ENCODE measurements at regions not wholly inside any gene's neighbourhood (a gene's known extent, or its start where the extent isn't known, plus 50 kb on each side); places are given as distances from the start of the nearest gene placed in this dataset.

DNA sequence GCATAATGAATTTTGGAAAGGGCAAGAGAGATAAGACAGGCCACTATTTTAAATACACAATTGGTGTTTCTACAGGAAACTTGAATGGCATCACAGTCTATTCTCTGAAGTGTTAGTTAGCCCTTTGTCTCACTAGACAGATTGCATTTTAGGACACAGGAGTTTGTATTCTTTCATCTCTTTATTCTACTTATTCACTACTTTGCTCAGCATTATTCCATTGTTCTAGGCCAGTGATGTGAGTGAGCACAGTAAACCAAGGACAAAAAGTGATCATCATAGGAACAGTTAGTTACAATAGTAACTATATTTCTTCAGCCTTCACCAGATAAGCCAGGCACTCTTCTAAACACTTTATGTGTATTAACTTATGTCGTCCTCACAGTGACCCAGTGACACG lies 150.2 kb upstream of the SLCO3A1 start:
- Histone ChIP-seq H3K27me3 (ENCODE audit: low read length) (no peaks in the 10 kb centered on the region), H3K79me2 (ENCODE audit: insufficient read depth, low read length) (no peaks in the 10 kb centered on the region), H3K4me2 (ENCODE audit: low read depth, low read length, poor library complexity, severe bottlenecking) (no peak overlapping the region), H3K9me3 (ENCODE audit: insufficient read depth, low read length) (no peaks in the 10 kb centered on the region), H3K9ac (ENCODE audit: low read length) (no peak overlapping the region), H3K4me3 (ENCODE audit: insufficient read depth, low read length, poor library complexity, severe bottlenecking) (no peak overlapping the region), H3K27ac (ENCODE audit: low read depth, low read length) (no peak overlapping the region), H3K9me2 (replicated peaks; ENCODE audit: insufficient read depth, low read length) (no peaks in the 10 kb centered on the region), H3K36me3 (ENCODE audit: low read length) (no peaks in the 10 kb centered on the region), H3F3A (ENCODE audit: insufficient read depth) (no peaks in the 10 kb centered on the region), H2AFZ (ENCODE audit: low read depth, low read length, severe bottlenecking) (no peak overlapping the region), H4K20me1 (ENCODE audit: low read depth, low read length) (no peaks in the 10 kb centered on the region)
- no peak for TF ChIP-seq EZH2phosphoT487 (conservative IDR thresholded peaks at IDR 0.05; ENCODE audit: low read length)
- TF ChIP-seq CTCF (IDR thresholded peaks at IDR 0.05; ENCODE audit: insufficient read depth, low read length, poor library complexity, severe bottlenecking) = no peak

GRCh38 chr15:91704343-91704742 lies 149.2 kb upstream of the SLCO3A1 start:
- Histone ChIP-seq H3K79me2 (ENCODE audit: insufficient read depth, low read length) (no peaks in the 10 kb centered on the region), H3K9ac (ENCODE audit: low read length) (no peak overlapping the region), H3K9me3 (ENCODE audit: insufficient read depth, low read length) (no peaks in the 10 kb centered on the region), H3K9me2 (replicated peaks; ENCODE audit: insufficient read depth, low read length) (no peaks in the 10 kb centered on the region), H3K4me3 (ENCODE audit: insufficient read depth, low read length, poor library complexity, severe bottlenecking) (no peak overlapping the region), H2AFZ (ENCODE audit: low read depth, low read length, severe bottlenecking) (no peak overlapping the region), H4K20me1 (ENCODE audit: low read depth, low read length) (no peaks in the 10 kb centered on the region), H3K27ac (ENCODE audit: low read depth, low read length) (no peak overlapping the region), H3K36me3 (ENCODE audit: low read length) (no peaks in the 10 kb centered on the region), H3F3A (ENCODE audit: insufficient read depth) (no peaks in the 10 kb centered on the region), H3K4me2 (ENCODE audit: low read depth, low read length, poor library complexity, severe bottlenecking) (no peak overlapping the region), H3K27me3 (ENCODE audit: low read length) (no peaks in the 10 kb centered on the region)
- TF ChIP-seq EZH2phosphoT487 (conservative IDR thresholded peaks at IDR 0.05; ENCODE audit: low read length) (no peak), CTCF (IDR thresholded peaks at IDR 0.05; ENCODE audit: insufficient read depth, low read length, poor library complexity, severe bottlenecking) (no peak)

- no peaks in the 10 kb centered on the region for H3F3A ChIP-seq (ENCODE audit: insufficient read depth)
- H3K27me3 ChIP-seq (ENCODE audit: low read length) = no peaks in the 10 kb centered on the region
- H3K9me3 ChIP-seq (ENCODE audit: insufficient read depth, low read length) = no peaks in the 10 kb centered on the region
- no peak overlapping the region for H3K27ac ChIP-seq (ENCODE audit: low read depth, low read length)
- H3K4me2 ChIP-seq (ENCODE audit: low read depth, low read length, poor library complexity, severe bottlenecking) = no peak overlapping the region
- H3K36me3 ChIP-seq (ENCODE audit: low read length) = no peaks in the 10 kb centered on the region
- no peak overlapping the region for H3K9ac ChIP-seq (ENCODE audit: low read length)
- peak; percentile 67 for TF ChIP-seq CTCF (IDR thresholded peaks at IDR 0.05; ENCODE audit: insufficient read depth, low read length, poor library complexity, severe bottlenecking)
- no peak for TF ChIP-seq EZH2phosphoT487 (conservative IDR thresholded peaks at IDR 0.05; ENCODE audit: low read length)
- H4K20me1 ChIP-seq (ENCODE audit: low read depth, low read length) = no peaks in the 10 kb centered on the region
- no peak overlapping the region for H3K4me3 ChIP-seq (ENCODE audit: insufficient read depth, low read length, poor library complexity, severe bottlenecking)
- H3K9me2 ChIP-seq (replicated peaks; ENCODE audit: insufficient read depth, low read length) = no peaks in the 10 kb centered on the region
- no peak overlapping the region for H2AFZ ChIP-seq (ENCODE audit: low read depth, low read length, severe bottlenecking)
- H3K79me2 ChIP-seq (ENCODE audit: insufficient read depth, low read length) = no peaks in the 10 kb centered on the region
Observed at GRCh38 chr15:91706322-91707032, 147.0 kb upstream of the SLCO3A1 start.

Measured in SU-DHL-6 (cell line).